GM12892 (cell line): ENCODE measurements at regions not wholly inside any gene's neighbourhood (a gene's known extent, or its start where the extent isn't known, plus 50 kb on each side); places are given as distances from the start of the nearest gene placed in this dataset.

Source experiments
- POLR2A ChIP-seq: IDR thresholded peaks from 2 replicates; pipeline ENCODE4 v1.6.1; 2011; ENCODE audit warnings: low read depth, low read length, control low read depth
- TAF1 ChIP-seq: IDR thresholded peaks from 2 replicates; pipeline ENCODE4 v1.6.1; 2011; ENCODE audit warnings: low read depth, mild to moderate bottlenecking, control low read depth, low read length, borderline replicate concordance

DNA sequence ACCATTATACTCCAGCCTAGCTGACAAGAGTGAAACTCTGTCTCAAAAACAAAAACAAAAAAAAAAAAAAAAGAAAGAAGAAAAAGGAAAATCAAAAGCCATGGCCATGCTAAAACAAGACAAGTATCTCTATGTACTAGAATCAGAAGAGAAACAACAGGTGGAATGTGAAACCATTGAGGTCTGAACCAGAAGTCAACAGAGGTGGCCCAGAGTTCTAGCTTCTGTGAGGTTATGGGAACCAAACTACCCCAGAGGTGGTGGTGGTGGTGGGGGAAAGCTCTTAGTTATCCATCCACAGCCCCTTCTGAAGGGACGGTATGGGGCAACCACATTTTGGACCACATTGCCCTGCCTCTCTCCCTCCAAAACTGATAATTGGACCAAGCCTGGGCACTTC, 59.5 kb upstream of the ZNF366 start:
- no peak for TF ChIP-seq POLR2A
- TF ChIP-seq TAF1 = no peak
